ENCODE measurements at regions not wholly inside any gene's neighbourhood (a gene's known extent, or its start where the extent isn't known, plus 50 kb on each side); places are given as distances from the start of the nearest gene placed in this dataset.

GRCh38 chrX:69109706-69110105 is 55.5 kb downstream of the PJA1 start:
- Histone ChIP-seq H2AFZ (ENCODE audit: control insufficient read depth, low read depth, low read length) (no peak overlapping the region), H3K9me3 (replicated peaks; ENCODE audit: control insufficient read depth, insufficient read depth, low read length) (no peaks in the 10 kb centered on the region), H4K20me1 (ENCODE audit: control insufficient read depth, insufficient read depth) (no peaks in the 10 kb centered on the region), H3K27me3 (replicated peaks in 1 of 2; ENCODE audit: control insufficient read depth in 2 of 2, insufficient read depth in 2 of 2, low read length in 1 of 2) (no peaks in the 10 kb centered on the region; a peak in 1 of 4 replicates), H3K79me2 (ENCODE audit: control insufficient read depth, insufficient read depth, low read length) (no peaks in the 10 kb centered on the region), H3K4me1 (ENCODE audit: control insufficient read depth, insufficient read depth, low read length) (no peaks in the 10 kb centered on the region), H3K27ac (ENCODE audit: control insufficient read depth, insufficient read depth) (no peak overlapping the region), H3K36me3 (ENCODE audit: control insufficient read depth in 2 of 2, insufficient read depth in 2 of 2, low read length in 1 of 2) (no peaks in the 10 kb centered on the region), H3K4me3 (no peak overlapping the region), H3K9ac (ENCODE audit: control insufficient read depth, insufficient read depth, low read length) (no peak overlapping the region), H3K4me2 (ENCODE audit: control insufficient read depth, insufficient read depth) (no peak overlapping the region)
- ATAC-seq, result no peak
- CTCF ChIA-PET, result no interaction called here
- TF ChIP-seq POLR2AphosphoS5 (IDR thresholded peaks at IDR 0.05; ENCODE audit: low read length), result no peak
- no peak for TF ChIP-seq PML (IDR thresholded peaks at IDR 0.05; ENCODE audit: low read length)
- no peak for TF ChIP-seq PRDM15 (CRISPR knock-in tag; IDR thresholded peaks at IDR 0.05)
- no peak for TF ChIP-seq SRF (IDR thresholded peaks at IDR 0.05; ENCODE audit: low read depth in 2 of 2, low read length in 2 of 2)
- no peak for TF ChIP-seq ZNF24 (IDR thresholded peaks at IDR 0.05)
- no peak for TF ChIP-seq SREBF1 (IDR thresholded peaks at IDR 0.05; ENCODE audit: low read length)
- TF ChIP-seq BCL11A (IDR thresholded peaks at IDR 0.05; ENCODE audit: low read depth, low read length), result no peak
- TF ChIP-seq, protein P1, sequence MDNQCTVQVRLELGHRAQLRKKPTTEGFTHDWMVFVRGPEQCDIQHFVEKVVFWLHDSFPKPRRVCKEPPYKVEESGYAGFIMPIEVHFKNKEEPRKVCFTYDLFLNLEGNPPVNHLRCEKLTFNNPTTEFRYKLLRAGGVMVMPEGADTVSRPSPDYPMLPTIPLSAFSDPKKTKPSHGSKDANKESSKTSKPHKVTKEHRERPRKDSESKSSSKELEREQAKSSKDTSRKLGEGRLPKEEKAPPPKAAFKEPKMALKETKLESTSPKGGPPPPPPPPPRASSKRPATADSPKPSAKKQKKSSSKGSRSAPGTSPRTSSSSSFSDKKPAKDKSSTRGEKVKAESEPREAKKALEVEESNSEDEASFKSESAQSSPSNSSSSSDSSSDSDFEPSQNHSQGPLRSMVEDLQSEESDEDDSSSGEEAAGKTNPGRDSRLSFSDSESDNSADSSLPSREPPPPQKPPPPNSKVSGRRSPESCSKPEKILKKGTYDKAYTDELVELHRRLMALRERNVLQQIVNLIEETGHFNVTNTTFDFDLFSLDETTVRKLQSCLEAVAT (IDR thresholded peaks at IDR 0.05), result no peak
- no peak for TF ChIP-seq EGR1 (IDR thresholded peaks at IDR 0.05; ENCODE audit: borderline replicate concordance in 1 of 2, low read depth in 2 of 2, low read length in 2 of 2)
- TF ChIP-seq POLR2AphosphoS2 (IDR thresholded peaks at IDR 0.05; ENCODE audit: low read depth, low read length), result no peak
- TF ChIP-seq, protein P2, sequence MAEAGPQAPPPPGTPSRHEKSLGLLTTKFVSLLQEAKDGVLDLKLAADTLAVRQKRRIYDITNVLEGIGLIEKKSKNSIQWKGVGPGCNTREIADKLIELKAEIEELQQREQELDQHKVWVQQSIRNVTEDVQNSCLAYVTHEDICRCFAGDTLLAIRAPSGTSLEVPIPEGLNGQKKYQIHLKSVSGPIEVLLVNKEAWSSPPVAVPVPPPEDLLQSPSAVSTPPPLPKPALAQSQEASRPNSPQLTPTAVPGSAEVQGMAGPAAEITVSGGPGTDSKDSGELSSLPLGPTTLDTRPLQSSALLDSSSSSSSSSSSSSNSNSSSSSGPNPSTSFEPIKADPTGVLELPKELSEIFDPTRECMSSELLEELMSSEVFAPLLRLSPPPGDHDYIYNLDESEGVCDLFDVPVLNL (IDR thresholded peaks at IDR 0.05; ENCODE audit: low read depth, low read length), result no peak
- TF ChIP-seq TAF1 (IDR thresholded peaks at IDR 0.05; ENCODE audit: borderline replicate concordance, low read depth, low read length), result no peak
- no peak for TF ChIP-seq ZNF274 (IDR thresholded peaks at IDR 0.05; ENCODE audit: insufficient read depth, insufficient read length)
- TF ChIP-seq DPF2 (IDR thresholded peaks at IDR 0.05), result no peak
- DNase-seq (ENCODE audit: low read depth, low spot score), result no peak
- in situ Hi-C loops (cut with MboI) (no loop called here), intact Hi-C loops (cut with micrococcal nuclease; ENCODE audit: unreplicated experiment) (loop anchor here (10.0 kb wide), 1 partner anchor 55 kb away; no protein-coding TSS in a partner anchor)
- SMC1A ChIA-PET (ENCODE audit: uncharacterized antibody, unreplicated experiment), result no interaction called here
- POLR2A ChIA-PET, result no interaction called here
- RAD21 ChIA-PET (ENCODE audit: unreplicated experiment), result no interaction called here
- 20% methylated on average over 4 of the region's 5 CpGs for WGBS (ENCODE audit: insufficient coverage, insufficient replicate concordance, low lambda C conversion rate, missing lambda C conversion rate)
- no peak for FAIRE-seq
- BruUV-seq (replicated peaks), result no TSS peak

Data from GM12878 (cell line).